ENCODE measurements at regions not wholly inside any gene's neighbourhood (a gene's known extent, or its start where the extent isn't known, plus 50 kb on each side); places are given as distances from the start of the nearest gene placed in this dataset.

DNA sequence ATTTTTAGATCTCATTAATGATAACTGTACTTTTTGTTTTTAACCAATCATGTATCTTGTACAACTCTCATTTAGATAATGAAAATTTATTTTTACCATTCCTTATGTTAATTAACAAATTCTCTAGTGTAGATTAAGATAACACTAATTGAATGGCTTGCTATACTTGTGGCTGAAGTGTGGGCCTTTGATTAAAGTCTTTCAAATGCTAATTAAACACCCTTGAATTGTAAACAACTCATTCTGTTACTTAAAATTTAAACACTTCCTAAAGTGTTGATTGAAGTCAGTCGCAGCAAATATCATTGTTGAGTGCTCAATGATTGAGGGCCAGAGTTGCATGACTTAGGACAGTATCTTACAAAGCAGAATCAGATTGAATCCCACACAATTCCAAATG lies 109.8 kb upstream of the GULP1 start:
- Histone ChIP-seq H3K4me3 (ENCODE audit: low read length) (no peak overlapping the region), H3K9me3 (ENCODE audit: control insufficient read depth, low read depth, low read length) (no peaks in the 10 kb centered on the region), H3K27me3 (ENCODE audit: control insufficient read depth, insufficient read depth, low read length) (no peaks in the 10 kb centered on the region), H3K36me3 (ENCODE audit: control insufficient read depth, insufficient read depth, low read length) (no peaks in the 10 kb centered on the region), H3K27ac (ENCODE audit: low read length) (no peak overlapping the region), H3K4me1 (ENCODE audit: control insufficient read depth, insufficient read depth, low read length) (no peaks in the 10 kb centered on the region)
- no CpG with 5 or more reads among the region's 1 CpG for WGBS (ENCODE audit: insufficient coverage, low lambda C conversion rate)
- no peak for DNase-seq

DNA sequence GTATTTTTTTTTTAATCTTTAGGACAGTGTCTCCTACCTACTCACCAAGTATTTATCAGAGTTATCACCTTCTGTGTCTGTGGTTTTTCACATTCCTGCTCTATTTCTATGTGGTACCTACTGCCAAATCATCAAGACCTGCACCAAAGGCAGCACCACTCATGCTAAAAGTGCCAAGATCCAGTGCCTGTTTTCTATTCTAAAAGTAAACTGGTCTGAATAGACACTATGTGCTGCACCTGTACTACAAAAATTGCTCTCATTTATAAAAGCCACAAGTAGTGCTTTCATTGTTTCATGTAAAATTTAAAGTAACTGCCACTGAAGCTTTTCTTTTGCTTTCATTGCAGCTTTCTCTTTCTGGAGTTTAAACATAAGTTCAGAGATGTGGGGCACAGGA lies 103.9 kb upstream of the GULP1 start:
- Histone ChIP-seq H3K36me3 (ENCODE audit: control insufficient read depth, insufficient read depth, low read length) (no peaks in the 10 kb centered on the region), H3K27me3 (ENCODE audit: control insufficient read depth, insufficient read depth, low read length) (no peaks in the 10 kb centered on the region), H3K4me1 (ENCODE audit: control insufficient read depth, insufficient read depth, low read length) (no peaks in the 10 kb centered on the region), H3K27ac (ENCODE audit: low read length) (no peak overlapping the region), H3K9me3 (ENCODE audit: control insufficient read depth, low read depth, low read length) (no peaks in the 10 kb centered on the region), H3K4me3 (ENCODE audit: low read length) (no peak overlapping the region)
- DNase-seq: no peak

DNA sequence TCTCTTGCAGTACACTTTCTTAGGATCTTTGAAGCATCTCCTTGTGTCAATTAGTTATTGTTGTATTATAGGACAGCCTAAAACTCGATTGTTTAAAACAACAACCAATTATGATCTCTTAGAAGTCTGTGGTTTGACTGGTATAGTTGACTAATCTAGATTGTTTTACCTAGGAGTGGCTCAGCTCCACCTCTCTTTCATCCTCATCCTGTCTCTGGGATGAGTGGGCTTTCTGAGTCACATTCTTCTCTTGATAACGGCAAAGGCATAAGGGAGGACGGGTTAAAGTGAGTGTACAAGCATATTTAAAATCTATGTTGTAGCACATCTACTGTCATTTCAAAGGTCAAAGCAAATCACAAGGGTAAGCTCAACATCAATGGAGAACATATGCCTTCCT lies 102.3 kb upstream of the GULP1 start:
- H3K4me3 ChIP-seq (ENCODE audit: low read length): no peak overlapping the region
- H3K27ac ChIP-seq (ENCODE audit: low read length): no peak overlapping the region
- H3K27me3 ChIP-seq (ENCODE audit: control insufficient read depth, insufficient read depth, low read length): no peaks in the 10 kb centered on the region
- no peaks in the 10 kb centered on the region for H3K4me1 ChIP-seq (ENCODE audit: control insufficient read depth, insufficient read depth, low read length)
- no CpG with 5 or more reads among the region's 3 CpGs for WGBS (ENCODE audit: insufficient coverage, low lambda C conversion rate)
- H3K36me3 ChIP-seq (ENCODE audit: control insufficient read depth, insufficient read depth, low read length): no peaks in the 10 kb centered on the region
- DNase-seq: no peak
- no peaks in the 10 kb centered on the region for H3K9me3 ChIP-seq (ENCODE audit: control insufficient read depth, low read depth, low read length)

DNA sequence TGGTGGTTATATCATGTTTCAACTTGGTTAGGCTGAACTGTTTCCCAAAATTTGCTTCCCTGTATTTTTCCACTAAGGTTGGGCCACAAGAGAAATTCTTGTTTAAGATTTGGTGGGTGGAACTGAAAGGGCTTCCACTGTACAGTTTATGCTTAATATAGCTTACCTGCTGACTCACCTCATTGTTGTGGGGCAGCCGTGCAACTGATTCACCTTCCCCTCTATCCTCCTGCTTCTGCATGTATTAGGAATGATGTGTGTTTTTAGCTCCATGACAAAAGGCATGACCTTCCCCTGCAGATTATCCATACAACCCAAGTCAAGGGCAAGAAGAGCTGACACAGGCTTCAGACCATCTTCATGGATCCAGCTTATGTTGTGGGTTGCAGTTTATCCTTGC lies 98.4 kb upstream of the GULP1 start:
- H3K4me1 ChIP-seq (ENCODE audit: control insufficient read depth, insufficient read depth, low read length): no peaks in the 10 kb centered on the region
- H3K9me3 ChIP-seq (ENCODE audit: control insufficient read depth, low read depth, low read length): no peaks in the 10 kb centered on the region
- H3K4me3 ChIP-seq (ENCODE audit: low read length): no peak overlapping the region
- H3K27me3 ChIP-seq (ENCODE audit: control insufficient read depth, insufficient read depth, low read length): no peaks in the 10 kb centered on the region
- WGBS (ENCODE audit: insufficient coverage, low lambda C conversion rate): no CpG with 5 or more reads among the region's 1 CpG
- no peak for DNase-seq
- H3K27ac ChIP-seq (ENCODE audit: low read length): no peak overlapping the region
- H3K36me3 ChIP-seq (ENCODE audit: control insufficient read depth, insufficient read depth, low read length): no peaks in the 10 kb centered on the region

DNA sequence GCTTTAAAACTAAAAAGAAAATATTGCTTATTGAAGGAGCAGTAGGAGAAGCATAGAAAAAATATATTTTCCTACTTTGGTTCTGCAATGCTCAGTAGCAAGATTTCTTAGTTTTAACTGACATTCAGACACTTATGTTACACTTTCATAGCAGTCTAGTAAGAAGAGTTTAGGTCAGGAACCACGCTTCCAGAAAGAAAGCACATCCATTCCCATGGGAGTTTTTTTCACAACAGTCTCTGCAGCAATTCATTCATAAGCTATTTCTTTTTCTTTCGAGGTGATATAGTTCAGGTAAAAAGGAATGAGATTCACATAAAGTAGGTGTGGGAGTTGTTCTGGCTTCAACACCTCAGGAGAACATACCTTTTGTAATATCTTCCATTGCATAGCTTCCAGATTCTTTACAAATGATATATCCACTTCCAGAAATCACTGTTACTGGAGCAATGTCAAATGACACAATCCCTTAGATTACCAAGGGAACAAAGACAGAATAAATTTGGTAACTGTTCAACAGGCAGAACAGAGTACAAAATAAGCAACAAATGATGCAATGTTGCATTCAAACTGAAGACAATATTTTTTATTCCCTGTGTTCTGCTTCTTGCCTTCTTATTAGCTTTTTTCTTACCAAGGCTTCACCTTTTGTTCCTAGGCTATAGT lies 95.2 kb upstream of the GULP1 start:
- no peaks in the 10 kb centered on the region for H3K27me3 ChIP-seq (ENCODE audit: control insufficient read depth, insufficient read depth, low read length)
- no peaks in the 10 kb centered on the region for H3K4me1 ChIP-seq (ENCODE audit: control insufficient read depth, insufficient read depth, low read length)
- no peaks in the 10 kb centered on the region for H3K36me3 ChIP-seq (ENCODE audit: control insufficient read depth, insufficient read depth, low read length)
- no CpG with 5 or more reads among the region's 2 CpGs for WGBS (ENCODE audit: insufficient coverage, low lambda C conversion rate)
- no peak overlapping the region for H3K27ac ChIP-seq (ENCODE audit: low read length)
- no peak overlapping the region for H3K4me3 ChIP-seq (ENCODE audit: low read length)
- DNase-seq: no peak
- H3K9me3 ChIP-seq (ENCODE audit: control insufficient read depth, low read depth, low read length): no peaks in the 10 kb centered on the region

DNA sequence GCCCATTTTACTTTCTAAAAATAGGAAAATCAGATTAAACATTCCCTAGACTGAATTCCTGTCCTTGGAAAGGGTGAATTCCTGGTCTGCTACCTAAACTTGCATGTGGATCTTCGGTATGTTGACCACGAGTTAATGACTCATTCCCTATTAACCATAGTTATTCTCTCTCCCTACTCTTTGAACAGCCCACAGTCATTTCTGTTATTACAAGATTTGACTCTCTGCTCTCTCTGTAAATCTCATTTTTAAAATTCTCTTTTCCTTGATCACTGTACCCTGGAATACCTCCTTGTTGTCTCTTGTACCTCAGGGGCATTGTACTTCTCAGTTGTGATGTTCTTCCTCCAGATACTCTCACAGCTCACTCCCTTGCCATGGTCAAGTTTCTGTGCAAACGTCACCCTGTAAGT lies 92.0 kb upstream of the GULP1 start:
- Histone ChIP-seq H3K4me3 (ENCODE audit: low read length) (no peak overlapping the region), H3K27ac (ENCODE audit: low read length) (no peak overlapping the region), H3K9me3 (ENCODE audit: control insufficient read depth, low read depth, low read length) (no peaks in the 10 kb centered on the region), H3K36me3 (ENCODE audit: control insufficient read depth, insufficient read depth, low read length) (no peaks in the 10 kb centered on the region), H3K4me1 (ENCODE audit: control insufficient read depth, insufficient read depth, low read length) (no peaks in the 10 kb centered on the region), H3K27me3 (ENCODE audit: control insufficient read depth, insufficient read depth, low read length) (no peaks in the 10 kb centered on the region)
- 86% methylated on average over 3 of the region's 3 CpGs for WGBS (ENCODE audit: insufficient coverage, low lambda C conversion rate)
- DNase-seq: no peak

DNA sequence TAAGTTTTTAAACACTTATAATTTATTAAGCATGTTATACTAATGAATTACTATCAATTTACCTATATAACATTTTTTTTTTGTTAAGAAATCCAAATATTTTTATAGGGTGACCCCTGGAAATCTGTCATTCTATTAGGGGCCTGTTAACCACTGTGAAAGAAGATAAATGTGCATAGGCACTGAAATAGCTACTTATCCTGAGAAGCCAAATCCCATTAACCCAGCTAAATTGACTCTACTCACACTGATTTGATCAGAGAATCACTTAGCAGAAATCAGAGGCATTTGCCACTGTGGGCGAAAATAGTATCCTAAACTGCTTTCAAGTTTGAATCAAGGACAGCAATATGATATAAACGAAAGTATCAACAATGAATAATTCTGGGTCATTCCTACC lies 90.0 kb upstream of the GULP1 start:
- no peak for DNase-seq
- H3K27ac ChIP-seq (ENCODE audit: low read length): no peak overlapping the region
- H3K27me3 ChIP-seq (ENCODE audit: control insufficient read depth, insufficient read depth, low read length): no peaks in the 10 kb centered on the region
- no peaks in the 10 kb centered on the region for H3K36me3 ChIP-seq (ENCODE audit: control insufficient read depth, insufficient read depth, low read length)
- no peaks in the 10 kb centered on the region for H3K4me1 ChIP-seq (ENCODE audit: control insufficient read depth, insufficient read depth, low read length)
- H3K9me3 ChIP-seq (ENCODE audit: control insufficient read depth, low read depth, low read length): no peaks in the 10 kb centered on the region
- 100% methylated on average over 1 of the region's 2 CpGs for WGBS (ENCODE audit: insufficient coverage, low lambda C conversion rate)
- H3K4me3 ChIP-seq (ENCODE audit: low read length): no peak overlapping the region

DNA sequence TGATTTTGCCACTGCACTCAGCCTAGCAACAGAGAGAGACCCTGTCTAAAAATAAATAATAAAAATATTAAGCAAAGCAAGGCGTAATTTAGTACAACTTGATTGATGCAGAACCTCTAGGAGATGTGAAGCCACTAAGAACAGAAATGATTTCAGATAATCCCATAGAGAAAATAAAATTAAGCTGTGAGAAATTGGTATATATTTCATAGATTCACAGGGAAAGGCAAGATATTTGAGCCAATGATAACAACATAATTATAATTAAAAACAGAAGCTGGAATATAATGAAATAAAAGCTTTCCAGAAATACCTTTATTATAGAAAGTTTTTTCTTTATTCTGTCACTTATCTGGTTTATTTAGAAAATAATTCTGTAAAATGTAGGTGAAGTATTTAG lies 88.9 kb upstream of the GULP1 start:
- 86% methylated on average over 1 of the region's 1 CpG for WGBS (ENCODE audit: insufficient coverage, low lambda C conversion rate)
- no peaks in the 10 kb centered on the region for H3K4me1 ChIP-seq (ENCODE audit: control insufficient read depth, insufficient read depth, low read length)
- H3K4me3 ChIP-seq (ENCODE audit: low read length): no peak overlapping the region
- no peak for DNase-seq
- H3K27ac ChIP-seq (ENCODE audit: low read length): no peak overlapping the region
- no peaks in the 10 kb centered on the region for H3K27me3 ChIP-seq (ENCODE audit: control insufficient read depth, insufficient read depth, low read length)
- no peaks in the 10 kb centered on the region for H3K9me3 ChIP-seq (ENCODE audit: control insufficient read depth, low read depth, low read length)
- H3K36me3 ChIP-seq (ENCODE audit: control insufficient read depth, insufficient read depth, low read length): no peaks in the 10 kb centered on the region

DNA sequence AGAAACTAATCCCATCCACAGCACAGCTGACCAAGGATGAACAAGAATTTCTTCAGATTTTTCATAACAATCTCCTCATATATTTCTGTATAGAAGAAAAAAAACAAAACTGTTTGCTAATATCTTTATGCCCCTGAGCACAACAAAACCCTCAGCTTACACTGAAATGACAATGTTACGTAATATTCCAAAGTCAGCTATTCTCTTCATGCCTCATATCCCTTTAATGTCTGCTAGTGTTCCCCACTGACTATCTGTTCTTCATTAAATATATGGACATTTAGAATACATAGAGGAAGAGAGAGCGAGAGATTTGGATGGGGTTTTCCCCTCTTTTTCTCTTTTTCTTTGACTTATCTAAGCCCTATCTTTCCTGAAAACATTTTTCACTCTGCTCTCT lies 87.9 kb upstream of the GULP1 start:
- WGBS (ENCODE audit: insufficient coverage, low lambda C conversion rate): 100% methylated on average over 1 of the region's 2 CpGs
- no peak for DNase-seq
- no peak overlapping the region for H3K27ac ChIP-seq (ENCODE audit: low read length)

DNA sequence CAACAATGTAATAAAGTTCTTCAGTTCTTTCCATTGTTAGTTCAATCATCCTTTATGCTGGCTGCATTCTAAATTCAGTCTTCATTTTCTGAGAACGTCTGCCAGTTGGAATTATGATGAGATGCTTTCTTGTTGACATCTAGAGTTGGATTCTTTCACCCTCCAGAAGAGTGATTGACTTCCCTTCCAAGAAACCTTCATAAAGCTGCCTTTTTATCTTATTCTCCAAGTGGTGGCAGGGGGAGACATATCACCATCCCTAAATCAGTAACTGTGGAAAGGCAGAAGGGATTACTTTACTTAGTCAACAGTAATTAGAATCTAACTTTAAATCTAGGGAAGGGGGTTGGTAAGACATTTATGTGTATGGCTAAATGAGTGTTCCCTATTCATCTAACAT lies 86.8 kb upstream of the GULP1 start:
- Histone ChIP-seq H3K36me3 (ENCODE audit: control insufficient read depth, insufficient read depth, low read length) (no peaks in the 10 kb centered on the region), H3K4me3 (ENCODE audit: low read length) (no peak overlapping the region), H3K4me1 (ENCODE audit: control insufficient read depth, insufficient read depth, low read length) (no peaks in the 10 kb centered on the region), H3K27me3 (ENCODE audit: control insufficient read depth, insufficient read depth, low read length) (no peaks in the 10 kb centered on the region), H3K27ac (ENCODE audit: low read length) (no peak overlapping the region), H3K9me3 (ENCODE audit: control insufficient read depth, low read depth, low read length) (no peaks in the 10 kb centered on the region)
- no peak for DNase-seq
- WGBS (ENCODE audit: insufficient coverage, low lambda C conversion rate): 20% methylated on average over 1 of the region's 1 CpG

More for the DNA sequence above, 87.9 kb upstream of the GULP1 start:
- no peaks in the 10 kb centered on the region for H3K36me3 ChIP-seq (ENCODE audit: control insufficient read depth, insufficient read depth, low read length)
- H3K27me3 ChIP-seq (ENCODE audit: control insufficient read depth, insufficient read depth, low read length): no peaks in the 10 kb centered on the region
- H3K4me1 ChIP-seq (ENCODE audit: control insufficient read depth, insufficient read depth, low read length): no peaks in the 10 kb centered on the region
- no peaks in the 10 kb centered on the region for H3K9me3 ChIP-seq (ENCODE audit: control insufficient read depth, low read depth, low read length)
- H3K4me3 ChIP-seq (ENCODE audit: low read length): no peak overlapping the region

DNA sequence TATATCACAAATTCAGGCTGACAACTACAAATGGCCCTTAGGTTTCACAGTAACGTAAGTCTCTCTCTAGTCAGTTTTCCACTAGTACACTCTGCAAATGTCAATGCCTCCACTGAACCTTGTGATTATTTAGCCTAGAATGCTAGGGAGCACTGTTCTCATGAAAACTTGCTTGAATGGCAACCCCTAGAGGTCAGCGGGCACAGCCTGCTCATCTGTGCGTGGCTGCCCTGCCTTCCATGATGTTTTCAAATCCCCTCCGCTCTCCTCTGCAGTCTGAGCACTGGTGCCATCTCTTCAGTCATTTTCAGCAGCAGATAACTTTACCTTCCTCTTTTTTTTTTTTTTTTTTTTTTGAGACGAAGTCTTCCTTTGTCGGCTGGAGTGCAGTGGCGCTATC lies 84.1 kb upstream of the GULP1 start:
- H3K27ac ChIP-seq (ENCODE audit: low read length): no peak overlapping the region
- no peaks in the 10 kb centered on the region for H3K4me1 ChIP-seq (ENCODE audit: control insufficient read depth, insufficient read depth, low read length)
- no peaks in the 10 kb centered on the region for H3K27me3 ChIP-seq (ENCODE audit: control insufficient read depth, insufficient read depth, low read length)
- H3K4me3 ChIP-seq (ENCODE audit: low read length): no peak overlapping the region
- no peaks in the 10 kb centered on the region for H3K36me3 ChIP-seq (ENCODE audit: control insufficient read depth, insufficient read depth, low read length)
- DNase-seq: no peak
- H3K9me3 ChIP-seq (ENCODE audit: control insufficient read depth, low read depth, low read length): no peaks in the 10 kb centered on the region
- WGBS (ENCODE audit: insufficient coverage, low lambda C conversion rate): no CpG with 5 or more reads among the region's 7 CpGs
